Stimulated activated naive CD4-positive, alpha-beta T cell (primary cell): ENCODE measurements at regions not wholly inside any gene's neighbourhood (a gene's known extent, or its start where the extent isn't known, plus 50 kb on each side); places are given as distances from the start of the nearest gene placed in this dataset.
"Not testable (repeated sequence)": the region's sequence is repeated elsewhere in the genome, so short reads cannot be mapped to it uniquely, and the experiment has no call there.

Source experiments
- DNase-seq, 6 experiments: peaks; one replicate each; lab custom pipeline; 2025; lab: John Stamatoyannopoulos, UW

DNA sequence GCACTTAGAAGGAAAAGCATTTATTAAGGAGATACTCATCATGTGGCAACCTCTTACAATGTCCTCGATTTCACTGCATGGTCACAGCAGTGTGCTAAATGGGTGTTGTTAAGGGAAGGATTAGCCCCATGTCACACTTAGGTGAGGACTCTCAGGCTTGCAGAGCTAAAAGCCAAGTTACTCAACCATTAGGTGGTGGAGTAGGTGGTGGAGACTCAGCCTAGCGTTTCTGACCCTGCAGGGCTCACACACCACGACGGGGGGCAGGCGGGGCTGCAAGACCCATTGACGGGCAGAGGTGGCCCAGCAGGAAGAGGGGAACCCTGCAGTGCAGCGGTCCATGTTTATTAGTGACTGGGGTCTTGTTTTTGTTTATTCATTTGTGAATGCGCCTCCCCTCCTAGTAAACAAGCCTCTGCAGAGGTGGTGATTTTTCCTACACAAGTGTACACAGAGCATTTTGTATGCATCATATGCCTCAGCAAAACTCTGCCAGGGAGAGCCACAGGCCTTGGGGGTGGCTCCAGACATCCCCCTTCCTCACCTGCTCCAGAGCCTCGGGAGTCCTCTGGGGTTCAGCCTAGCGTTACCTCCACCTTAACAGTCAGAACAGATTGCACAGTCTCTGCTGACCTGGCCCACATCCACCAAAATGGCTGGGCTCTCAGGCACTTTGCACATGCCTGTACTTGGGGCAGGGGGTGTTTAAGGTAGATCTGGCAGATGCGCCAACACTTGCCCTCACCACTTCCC, 216.7 kb downstream of the C16orf95 start:
- no peak for DNase-seq

DNA sequence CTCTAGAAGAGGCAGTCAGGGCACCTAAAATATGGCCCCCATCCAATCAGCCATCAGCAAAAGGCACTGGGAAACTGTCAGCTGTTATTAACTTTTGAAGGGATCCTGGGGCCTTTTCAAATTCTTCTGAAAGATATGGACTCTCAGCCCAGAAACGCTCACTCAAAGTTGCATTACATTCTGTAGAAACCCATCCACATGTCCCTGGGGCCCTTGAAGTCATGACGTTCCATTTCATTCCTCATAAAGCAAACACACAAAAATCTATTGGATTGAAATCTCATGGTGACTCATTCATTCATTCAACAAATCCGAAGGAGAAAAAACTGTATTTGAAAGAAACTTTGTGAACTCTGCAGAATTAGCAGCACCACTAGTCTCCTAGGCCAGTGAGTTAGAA, 215.3 kb downstream of the C16orf95 start:
- no peak for DNase-seq

DNA sequence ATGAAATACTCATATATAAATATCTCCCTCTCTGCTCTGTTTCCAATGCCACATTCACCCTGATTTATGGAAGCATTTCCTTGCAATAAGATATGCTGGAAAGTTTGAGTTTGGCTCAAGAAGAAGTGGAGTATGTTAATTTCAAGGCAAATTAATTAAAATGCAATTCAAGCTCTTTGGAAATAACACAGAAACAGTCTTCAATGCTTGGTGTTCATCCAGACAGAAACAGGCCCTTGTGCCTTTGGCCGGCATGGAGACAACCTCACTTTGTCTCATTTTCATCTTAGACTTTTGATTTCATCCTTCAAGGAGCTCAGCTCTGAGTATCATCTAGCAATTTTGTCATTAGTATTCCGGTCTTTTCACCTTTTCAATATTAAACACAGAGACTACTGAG, 210.0 kb downstream of the C16orf95 start:
- no peak for DNase-seq

DNA sequence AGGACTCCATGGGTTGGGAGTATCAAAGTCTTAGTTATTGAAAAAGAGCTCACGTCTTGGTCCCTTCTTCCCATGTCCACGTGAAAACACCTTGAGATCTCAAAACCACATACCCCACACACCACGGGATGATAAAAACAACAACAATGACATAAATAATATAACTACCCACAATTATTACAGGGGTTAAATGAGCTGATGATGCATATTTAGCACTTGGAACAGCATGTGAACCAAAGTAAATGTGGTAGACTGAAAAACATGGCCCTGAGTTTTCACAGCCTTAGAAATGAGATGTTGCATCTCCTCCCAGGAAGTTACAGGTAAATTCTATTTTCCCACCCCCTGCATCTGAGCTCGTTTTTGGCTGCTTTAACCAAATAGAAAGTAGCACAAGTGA, 208.9 kb downstream of the C16orf95 start:
- DNase-seq: no peak

DNA sequence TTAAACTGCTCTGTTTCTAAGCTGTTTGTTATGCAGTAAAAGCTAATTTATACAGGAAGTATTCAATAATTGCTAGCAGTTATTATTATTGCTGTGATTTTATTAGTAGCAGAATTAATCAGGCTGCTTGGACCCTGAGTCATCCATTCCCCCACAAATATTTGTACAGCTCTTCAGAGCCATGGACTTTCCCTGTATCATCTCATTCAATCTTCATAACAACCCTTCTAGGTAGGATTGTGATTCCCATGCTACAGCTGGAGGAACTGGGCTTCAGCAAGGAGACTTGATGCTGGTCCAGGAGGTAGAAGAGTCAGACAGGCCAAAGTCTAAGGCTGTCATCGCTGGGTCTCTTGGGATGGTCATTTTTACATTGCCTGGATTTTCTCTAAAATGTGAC, 208.3 kb downstream of the C16orf95 start:
- DNase-seq: no peak

DNA sequence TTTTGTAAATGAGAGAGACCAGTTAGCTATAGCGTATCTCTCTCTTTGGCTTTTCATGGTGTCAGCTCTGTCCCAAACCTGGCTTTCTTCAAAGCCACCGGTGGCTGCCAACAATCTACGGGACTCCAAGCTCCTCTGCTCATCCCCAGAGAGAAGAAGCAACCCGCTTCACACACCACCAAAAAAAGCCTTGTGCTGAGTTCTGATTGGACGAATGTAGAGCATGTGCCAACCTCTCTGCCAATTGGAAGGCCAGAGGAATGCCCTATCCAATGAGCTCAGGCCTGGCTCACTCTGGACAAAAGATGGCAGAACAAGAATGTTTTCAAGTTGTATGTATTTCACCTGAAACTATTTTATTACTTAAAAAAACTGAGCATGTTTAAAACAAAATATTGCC, 202.4 kb downstream of the C16orf95 start:
- no peak for DNase-seq

DNA sequence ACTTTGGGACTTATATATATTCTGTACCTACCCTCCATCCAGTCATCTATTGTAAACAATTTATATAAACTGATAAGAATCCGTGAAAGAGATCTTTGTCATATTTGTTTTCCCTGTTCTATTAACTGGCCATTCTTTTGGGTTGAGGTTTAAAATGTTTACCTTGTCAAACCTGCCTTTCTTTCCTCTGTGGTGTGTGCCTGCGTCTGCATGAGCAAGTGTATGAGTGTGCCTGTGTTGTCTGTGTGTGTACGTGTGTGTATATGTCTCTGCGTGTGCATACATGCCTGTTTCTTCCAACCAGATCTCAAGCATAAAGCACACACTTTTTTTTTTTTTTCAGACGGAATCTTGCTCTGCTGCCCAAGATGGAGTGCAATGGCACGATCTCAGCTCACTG, 201.5 kb downstream of the C16orf95 start:
- no peak for DNase-seq

DNA sequence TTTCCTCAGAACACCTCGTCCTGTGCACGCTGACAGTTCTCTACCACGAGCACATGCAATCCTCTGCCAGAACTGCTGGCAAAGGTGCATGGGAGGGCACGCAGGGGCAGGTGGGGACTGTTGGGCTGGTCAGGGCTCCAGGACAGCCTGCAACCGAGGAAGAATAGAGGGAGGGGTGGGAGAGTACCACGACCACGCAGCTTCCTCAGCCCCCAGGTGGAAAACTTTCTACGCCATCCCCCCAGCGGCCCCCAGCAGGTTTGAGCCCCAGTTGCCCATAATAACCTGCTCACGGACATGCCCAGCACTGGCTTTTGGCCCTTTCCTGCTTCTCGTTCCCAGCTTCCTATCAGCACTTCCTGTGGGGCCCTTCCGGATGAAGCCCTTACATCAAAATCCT, 199.3 kb downstream of the C16orf95 start:
- no peak for DNase-seq

DNA sequence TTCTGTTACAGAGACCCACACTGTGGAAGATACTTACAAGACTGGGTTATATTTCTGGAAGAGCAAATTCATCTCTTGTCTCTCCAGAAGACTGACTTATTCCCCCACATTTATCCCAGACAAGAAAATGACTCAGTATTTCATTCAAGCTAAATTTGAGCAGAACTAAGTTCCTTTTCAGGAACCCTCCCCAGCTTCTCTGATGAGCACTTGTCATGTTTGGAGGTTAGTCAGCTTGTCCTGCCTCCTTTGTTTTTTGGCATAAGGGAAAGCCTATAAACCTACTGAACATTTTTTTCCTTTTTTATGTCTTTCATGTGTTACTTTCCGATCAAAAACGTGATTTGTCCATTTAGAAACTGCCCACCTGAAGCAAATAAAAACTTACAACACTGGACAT, 198.0 kb downstream of the C16orf95 start:
- no peak for DNase-seq

DNA sequence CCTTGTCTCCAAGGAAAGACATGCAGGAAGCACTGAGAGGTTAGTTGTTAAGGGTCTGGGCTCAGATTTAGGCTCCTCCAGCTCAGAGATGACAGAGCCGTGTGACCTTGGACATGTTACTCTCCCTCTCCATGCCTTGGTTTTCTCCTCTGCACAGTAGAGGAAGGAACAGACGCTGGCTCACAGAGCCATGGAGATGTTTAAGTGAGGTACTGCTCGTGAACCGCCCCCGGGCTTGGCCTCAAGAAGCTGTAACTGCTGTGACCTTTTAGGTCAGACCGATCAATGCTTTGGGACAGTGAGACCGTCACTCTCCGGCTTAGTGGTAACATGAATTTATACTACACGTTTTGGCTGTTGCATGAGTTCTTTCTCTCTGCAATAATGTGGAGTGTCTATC, 197.4 kb downstream of the C16orf95 start:
- DNase-seq: no peak

DNA sequence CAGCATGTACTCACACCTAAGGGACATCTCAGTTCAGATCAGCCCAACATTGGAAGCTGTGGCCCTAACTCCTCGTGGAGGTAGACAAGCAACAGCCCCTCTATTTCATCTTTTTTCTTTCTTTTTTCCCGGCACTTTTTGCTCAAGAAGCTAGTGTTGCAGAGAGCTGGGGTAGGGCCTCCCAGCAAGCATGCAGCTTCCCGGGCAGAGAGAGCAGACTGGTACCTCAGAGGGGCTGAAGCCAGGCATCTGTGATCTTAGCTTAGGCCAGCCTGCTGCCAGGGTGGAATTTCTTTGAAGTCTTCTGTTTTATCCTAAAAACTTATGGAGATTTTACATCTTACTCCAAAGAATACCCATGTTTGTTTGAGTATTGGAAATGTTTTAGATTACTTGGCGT, 195.4 kb downstream of the C16orf95 start:
- DNase-seq: no peak

DNA sequence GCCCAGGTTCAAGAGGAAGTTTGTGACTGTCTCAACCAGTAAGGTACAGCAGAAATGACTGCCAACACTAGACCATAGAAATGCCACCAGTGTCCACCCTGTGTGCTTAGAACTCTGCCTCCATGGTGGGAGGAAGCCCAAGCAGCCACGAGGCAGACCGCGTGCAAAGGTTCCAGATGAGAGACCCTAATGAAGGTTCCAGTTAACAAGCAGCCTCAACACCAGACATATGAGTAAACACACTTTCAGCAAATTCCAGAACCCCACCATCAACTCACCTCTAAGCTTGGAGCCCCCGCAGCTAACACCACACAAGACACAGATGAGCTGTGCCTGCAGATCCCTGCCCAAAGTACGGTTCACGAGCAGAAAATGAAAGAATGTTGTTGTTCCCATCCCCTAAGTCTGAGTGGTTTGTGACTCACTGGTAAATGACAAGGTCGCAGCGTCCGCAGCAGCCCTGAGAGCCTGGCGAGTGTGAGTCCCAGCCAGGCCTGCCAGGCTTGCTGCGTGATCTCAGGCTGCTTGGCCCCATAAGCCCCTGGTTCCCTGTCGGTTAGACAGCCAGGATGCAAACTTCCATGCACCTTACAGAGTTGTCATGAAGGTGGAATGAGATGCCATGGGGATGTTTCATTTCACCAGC, 193.7 kb downstream of the C16orf95 start:
- DNase-seq: no peak

DNA sequence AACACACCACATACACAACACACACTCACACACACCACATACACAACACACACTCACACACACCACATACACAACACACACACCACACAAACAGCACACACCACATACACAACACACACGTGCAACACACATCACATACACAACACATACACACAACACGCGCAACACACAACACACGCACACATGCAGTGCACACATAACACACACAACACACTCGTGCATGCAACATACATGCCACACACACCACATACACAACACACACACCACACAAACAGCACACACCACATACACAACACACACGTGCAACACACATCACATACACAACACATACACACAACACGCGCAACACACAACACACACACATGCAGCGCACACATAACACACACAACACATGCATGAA, 192.8 kb downstream of the C16orf95 start:
- DNase-seq: not testable (repeated sequence)

DNA sequence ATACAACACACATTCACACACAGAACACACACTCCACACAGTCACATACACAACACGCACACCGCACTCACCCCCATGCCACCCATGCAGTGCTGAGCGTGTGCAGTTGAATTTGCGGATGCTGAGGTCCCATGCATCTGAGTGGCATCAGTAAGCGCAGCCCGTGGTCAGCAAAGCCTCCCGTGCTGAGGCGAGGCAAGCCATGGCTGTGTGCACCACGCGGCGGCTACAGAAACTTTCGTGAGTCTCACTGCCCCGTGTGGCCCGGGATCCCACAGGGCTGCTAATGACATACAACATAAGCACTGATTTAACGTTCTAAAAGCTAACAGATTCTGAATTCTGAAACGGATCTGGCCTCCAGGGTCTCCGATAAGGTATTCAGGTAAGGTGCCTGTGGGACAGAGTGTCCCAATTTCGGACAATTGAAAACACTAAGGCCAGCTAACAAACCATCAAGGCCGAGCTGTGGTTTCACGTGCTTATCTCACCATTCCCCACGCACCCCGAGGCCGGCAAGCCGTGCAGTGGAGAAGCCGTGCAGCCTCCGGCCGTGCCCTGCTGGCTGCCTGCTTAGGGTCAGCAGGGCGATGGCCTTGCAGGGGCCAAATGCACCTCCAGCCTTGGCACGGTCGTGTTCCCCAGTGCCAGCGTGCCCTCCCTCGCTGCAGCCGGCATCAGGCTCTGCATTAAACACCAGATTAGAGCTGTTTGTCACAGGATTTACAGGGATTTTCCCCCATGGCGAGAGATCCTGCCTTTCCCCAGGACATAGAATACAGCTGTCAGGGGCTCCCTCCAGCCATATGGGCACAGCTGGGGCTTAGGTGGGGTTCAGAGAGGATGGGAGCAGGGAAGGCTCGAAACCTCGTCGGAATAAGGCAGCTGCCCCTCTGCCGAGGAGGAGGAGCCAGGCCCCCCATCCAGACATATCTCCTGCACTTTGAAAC, 191.7 kb downstream of the C16orf95 start:
- DNase-seq: no peak

DNA sequence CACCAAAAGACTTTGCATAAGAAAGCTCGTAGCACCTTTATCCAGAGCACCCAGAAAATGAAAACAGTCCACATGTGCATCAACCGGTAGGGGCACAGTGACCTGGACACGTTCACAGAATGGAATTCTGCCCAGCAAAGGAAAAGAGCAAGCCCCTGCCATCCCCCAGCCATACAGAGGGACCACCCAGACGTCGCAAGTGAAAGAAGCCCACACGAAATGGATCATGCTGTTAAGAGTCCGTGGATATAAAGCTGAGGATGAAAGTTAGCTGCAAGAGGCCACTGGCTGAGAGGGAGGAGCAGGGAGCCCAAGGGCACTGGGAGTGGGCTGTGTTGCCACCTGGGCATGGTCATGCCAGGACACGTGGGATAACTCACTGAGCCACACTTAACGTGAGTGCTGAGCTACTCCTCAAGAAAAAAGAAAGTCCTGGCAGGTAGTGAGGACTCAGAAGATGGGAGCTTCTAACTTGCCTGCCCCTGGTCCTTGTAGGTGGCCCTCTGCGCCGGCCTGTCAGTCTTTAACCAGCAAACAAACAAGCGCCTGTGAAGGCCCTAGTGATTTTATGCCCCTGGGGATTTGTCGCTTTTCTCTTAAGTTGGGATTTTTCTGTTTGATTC, 190.7 kb downstream of the C16orf95 start:
- DNase-seq: no peak

DNA sequence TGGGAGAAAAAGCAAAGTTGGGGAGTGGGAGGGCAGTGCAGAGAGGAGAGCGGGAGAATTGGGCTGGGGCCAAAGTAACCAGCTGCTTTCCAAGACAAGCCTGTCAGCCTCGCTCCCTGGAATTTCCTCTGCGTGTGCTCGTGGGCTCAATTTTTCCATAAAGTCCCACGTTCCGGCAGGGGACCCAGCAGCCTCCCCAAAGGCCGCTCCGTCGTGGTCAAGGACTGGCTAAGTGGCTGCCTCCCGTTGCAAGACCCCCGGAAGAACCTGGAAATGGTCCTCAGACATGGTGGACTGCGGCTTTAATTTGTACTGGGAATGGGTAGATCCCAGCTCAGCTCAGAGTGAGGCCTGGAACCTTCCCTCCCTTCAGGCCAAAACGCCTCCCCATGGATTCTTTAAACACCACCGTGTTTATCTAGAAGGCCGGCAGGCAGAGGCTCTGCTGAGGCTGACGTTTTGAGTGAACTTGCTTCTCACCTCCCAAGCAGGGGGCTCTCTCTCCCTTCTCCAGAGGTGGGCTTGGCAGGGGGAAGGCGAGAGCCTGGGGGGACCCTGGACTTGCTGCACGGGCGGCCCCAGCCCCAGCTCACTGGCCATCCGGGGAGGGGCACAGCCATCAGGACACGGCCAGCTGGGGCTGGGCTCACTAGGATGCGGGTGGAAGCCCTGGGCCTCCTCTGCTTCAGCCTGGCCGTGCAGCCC, 190.0 kb downstream of the C16orf95 start:
- no peak for DNase-seq

DNA sequence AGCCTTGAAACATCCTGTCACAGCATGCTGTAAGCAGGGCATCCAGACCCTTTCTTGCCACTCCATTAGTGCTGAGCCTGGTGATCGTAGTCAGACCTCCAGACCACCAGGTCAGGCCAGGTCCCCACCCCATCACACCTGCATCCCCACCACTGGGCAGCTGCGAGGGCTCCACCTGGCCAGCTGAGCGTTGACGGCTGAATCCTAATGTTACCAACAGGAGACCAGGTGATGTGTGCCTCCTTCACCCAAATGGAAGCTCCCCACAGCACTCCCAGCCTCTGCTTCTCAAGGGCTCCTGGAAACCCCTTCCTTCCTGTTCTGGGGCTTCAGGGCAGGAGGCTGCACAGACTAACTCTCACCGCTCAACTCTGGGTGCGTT, 189.4 kb downstream of the C16orf95 start:
- DNase-seq: no peak

DNA sequence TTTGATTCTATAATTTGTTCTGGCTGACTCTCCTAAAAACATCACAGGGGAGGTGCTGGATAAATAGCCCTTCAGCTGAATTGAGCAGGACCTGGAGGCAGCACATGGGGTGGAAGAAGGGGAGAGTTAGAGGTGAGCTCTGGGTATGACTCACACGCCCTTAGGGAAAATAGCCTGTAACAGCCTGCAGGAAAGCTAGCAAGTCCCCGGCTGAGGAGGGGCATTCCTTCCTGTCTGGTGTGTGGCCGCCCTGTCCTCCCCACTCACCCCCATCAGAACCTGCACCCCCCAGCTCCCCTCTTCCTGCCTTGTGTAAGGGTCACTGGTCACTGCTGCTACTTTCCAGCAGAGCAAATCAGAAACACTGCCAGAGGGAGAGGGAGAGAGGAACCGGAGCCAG, 187.4 kb downstream of the C16orf95 start:
- DNase-seq: no peak

DNA sequence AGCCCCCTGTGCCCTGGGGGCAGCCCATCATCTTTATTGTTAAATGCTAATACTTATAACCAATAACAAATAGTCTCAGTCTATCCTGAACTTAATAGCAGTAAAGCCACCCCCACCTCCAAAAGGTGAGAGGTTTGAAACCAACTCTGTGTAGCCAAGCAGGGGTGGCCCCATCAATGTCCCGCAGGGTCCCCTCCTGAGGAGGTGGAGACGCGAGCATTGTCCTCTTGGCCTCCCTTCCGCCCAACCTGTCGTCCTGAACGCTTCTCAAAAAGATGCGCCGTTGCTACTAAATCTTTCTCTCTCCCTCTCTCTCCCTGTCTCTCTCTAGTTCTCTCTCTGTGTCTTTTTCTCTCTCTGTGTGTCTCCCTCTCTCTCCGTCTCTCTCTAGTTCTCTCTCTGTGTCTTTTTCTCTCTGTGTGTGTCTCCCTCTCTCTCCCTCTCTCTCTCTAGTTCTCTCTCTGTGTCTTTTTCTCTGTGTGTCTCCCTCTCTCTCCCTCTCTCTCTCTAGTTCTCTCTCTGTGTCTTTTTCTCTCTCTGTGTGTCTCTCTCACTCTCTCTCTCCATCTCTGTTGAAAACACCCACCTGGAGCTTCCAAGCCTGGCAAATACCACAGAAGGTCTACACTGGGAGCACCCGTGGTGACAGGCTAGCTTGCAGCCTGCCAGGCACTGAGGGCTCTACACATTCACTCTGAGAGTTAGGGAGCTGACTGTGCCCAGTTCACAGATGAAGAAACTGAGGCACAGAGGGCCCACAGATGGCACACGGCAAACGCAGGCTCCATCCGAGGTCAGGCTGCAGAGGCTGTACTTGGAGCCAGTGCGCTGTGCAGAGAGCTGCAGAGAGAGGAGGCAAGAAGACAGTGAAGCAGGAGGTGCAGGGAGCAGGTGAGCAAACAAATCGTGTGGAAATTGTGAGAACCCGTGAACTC, 185.9 kb downstream of the C16orf95 start:
- no peak for DNase-seq

DNA sequence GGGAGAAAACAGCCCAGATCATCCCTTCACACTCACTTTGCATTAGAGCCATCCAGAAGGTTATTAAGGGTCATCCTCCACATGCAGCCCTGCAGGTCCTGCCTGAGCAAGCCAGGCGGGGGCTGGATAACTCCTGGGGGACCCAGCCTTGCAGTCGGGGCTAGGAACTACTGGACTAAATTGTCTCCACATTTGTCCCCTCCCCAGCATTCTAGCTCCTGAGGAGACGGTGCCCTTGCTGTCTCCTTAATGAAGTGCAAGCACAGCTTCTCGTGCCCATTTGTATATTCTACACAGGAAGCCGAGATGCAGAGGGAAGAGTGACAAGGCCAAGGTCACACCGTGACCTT, 185.2 kb downstream of the C16orf95 start:
- DNase-seq: no peak
